UCSD-AML1 (cell line): ENCODE measurements at regions not wholly inside any gene's neighbourhood (a gene's known extent, or its start where the extent isn't known, plus 50 kb on each side); places are given as distances from the start of the nearest gene placed in this dataset.

Source experiments
- DNase-seq: peaks from one replicate; lab custom pipeline; 2025; ENCODE audit not compliant: unreplicated experiment; lab: John Stamatoyannopoulos, UW

GRCh38 chr1:60234776-60235175 lies 161.2 kb upstream of the C1orf87 start:
- no peak for DNase-seq

GRCh38 chr1:60229821-60230220 lies 156.3 kb upstream of the C1orf87 start:
- no peak for DNase-seq

GRCh38 chr1:60228041-60228491 lies 154.5 kb upstream of the C1orf87 start:
- DNase-seq, result no peak

- no peak for DNase-seq
Measured at GRCh38 chr1:60227601-60228000, 154.0 kb upstream of the C1orf87 start.

- no peak for DNase-seq
Measured at GRCh38 chr1:60225486-60225885, 151.9 kb upstream of the C1orf87 start.

- no peak for DNase-seq
Measured at GRCh38 chr1:60224523-60224922, 151.0 kb upstream of the C1orf87 start.

- no peak for DNase-seq
Measured at GRCh38 chr1:60223158-60223557, 149.6 kb upstream of the C1orf87 start.

GRCh38 chr1:60222360-60223115 lies 149.0 kb upstream of the C1orf87 start:
- no peak for DNase-seq

- DNase-seq, result no peak
Measured at GRCh38 chr1:60213253-60213652, 139.7 kb upstream of the C1orf87 start.

GRCh38 chr1:60196026-60196425 lies 122.5 kb upstream of the C1orf87 start:
- DNase-seq, result no peak

- no peak for DNase-seq
Measured at GRCh38 chr1:60185684-60186083, 112.1 kb upstream of the C1orf87 start.

GRCh38 chr1:60184521-60184920 lies 111.0 kb upstream of the C1orf87 start:
- no peak for DNase-seq

- DNase-seq, result no peak
Measured at GRCh38 chr1:60173729-60174505, 100.3 kb upstream of the C1orf87 start.

GRCh38 chr1:60173006-60173405 lies 99.4 kb upstream of the C1orf87 start:
- no peak for DNase-seq

- DNase-seq, result no peak
Measured at GRCh38 chr1:60171801-60172200, 98.2 kb upstream of the C1orf87 start.

- DNase-seq, result no peak
Measured at GRCh38 chr1:60170709-60171108, 97.1 kb upstream of the C1orf87 start.

- no peak for DNase-seq
Measured at GRCh38 chr1:60169206-60169605, 95.6 kb upstream of the C1orf87 start.

- DNase-seq, result no peak
Measured at GRCh38 chr1:60162936-60163335, 89.4 kb upstream of the C1orf87 start.

- no peak for DNase-seq
Measured at GRCh38 chr1:60160141-60160540, 86.6 kb upstream of the C1orf87 start.

GRCh38 chr1:60156371-60156770 lies 82.8 kb upstream of the C1orf87 start:
- no peak for DNase-seq

GRCh38 chr1:60153961-60154360 lies 80.4 kb upstream of the C1orf87 start:
- DNase-seq, result no peak

GRCh38 chr1:60152891-60153290 lies 79.3 kb upstream of the C1orf87 start:
- no peak for DNase-seq
